ENCODE measurements at regions not wholly inside any gene's neighbourhood (a gene's known extent, or its start where the extent isn't known, plus 50 kb on each side); places are given as distances from the start of the nearest gene placed in this dataset.

- Histone ChIP-seq H3K4me1 (ENCODE audit: low read depth) (no peaks in the 10 kb centered on the region), H3K9me3 (no peaks in the 10 kb centered on the region), H3K36me3 (ENCODE audit: low read depth) (no peaks in the 10 kb centered on the region), H3K4me3 (no peak overlapping the region)
- TF ChIP-seq, protein P1, sequence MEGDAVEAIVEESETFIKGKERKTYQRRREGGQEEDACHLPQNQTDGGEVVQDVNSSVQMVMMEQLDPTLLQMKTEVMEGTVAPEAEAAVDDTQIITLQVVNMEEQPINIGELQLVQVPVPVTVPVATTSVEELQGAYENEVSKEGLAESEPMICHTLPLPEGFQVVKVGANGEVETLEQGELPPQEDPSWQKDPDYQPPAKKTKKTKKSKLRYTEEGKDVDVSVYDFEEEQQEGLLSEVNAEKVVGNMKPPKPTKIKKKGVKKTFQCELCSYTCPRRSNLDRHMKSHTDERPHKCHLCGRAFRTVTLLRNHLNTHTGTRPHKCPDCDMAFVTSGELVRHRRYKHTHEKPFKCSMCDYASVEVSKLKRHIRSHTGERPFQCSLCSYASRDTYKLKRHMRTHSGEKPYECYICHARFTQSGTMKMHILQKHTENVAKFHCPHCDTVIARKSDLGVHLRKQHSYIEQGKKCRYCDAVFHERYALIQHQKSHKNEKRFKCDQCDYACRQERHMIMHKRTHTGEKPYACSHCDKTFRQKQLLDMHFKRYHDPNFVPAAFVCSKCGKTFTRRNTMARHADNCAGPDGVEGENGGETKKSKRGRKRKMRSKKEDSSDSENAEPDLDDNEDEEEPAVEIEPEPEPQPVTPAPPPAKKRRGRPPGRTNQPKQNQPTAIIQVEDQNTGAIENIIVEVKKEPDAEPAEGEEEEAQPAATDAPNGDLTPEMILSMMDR (IDR thresholded peaks at IDR 0.05), result no peak
- intact Hi-C loops (cut with DNase I, micrococcal nuclease), result no loop called here
- no peak for ATAC-seq
- no peak for DNase-seq
Observed at GRCh38 chr15:47824147-47824546, 106.8 kb downstream of the SEMA6D start.

DNA sequence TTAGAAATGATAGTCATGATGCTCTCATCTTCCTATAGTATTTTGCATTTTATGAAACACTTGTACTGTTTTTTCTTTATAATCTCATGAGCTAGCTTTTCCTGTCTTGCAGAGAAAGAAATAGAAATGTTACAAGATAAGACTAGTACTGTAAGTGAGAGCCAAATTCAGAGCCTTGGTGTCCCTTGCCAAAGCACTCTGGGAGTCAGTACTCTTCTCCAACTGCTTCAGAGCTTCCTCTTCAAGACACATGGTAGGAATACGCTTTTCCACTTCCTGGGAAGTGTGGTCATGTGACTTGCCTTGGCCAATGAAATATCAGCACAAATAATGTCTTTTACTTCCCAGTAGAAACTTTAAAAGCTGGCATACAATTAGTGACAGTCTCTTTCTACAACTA lies 112.4 kb downstream of the SEMA6D start:
- Histone ChIP-seq H3K4me3 (no peak overlapping the region), H3K9me3 (no peaks in the 10 kb centered on the region), H3K4me1 (ENCODE audit: low read depth) (no peaks in the 10 kb centered on the region), H3K36me3 (ENCODE audit: low read depth) (no peaks in the 10 kb centered on the region)
- intact Hi-C loops (cut with DNase I, micrococcal nuclease), result no loop called here
- ATAC-seq (no peak), DNase-seq (no peak)
- TF ChIP-seq, protein P1 (IDR thresholded peaks at IDR 0.05), result no peak

- Histone ChIP-seq H3K4me3 (no peak overlapping the region), H3K4me1 (ENCODE audit: low read depth) (no peaks in the 10 kb centered on the region), H3K36me3 (ENCODE audit: low read depth) (no peaks in the 10 kb centered on the region), H3K9me3 (no peaks in the 10 kb centered on the region)
- intact Hi-C loops (cut with DNase I, micrococcal nuclease), result no loop called here
- TF ChIP-seq, protein P1 (IDR thresholded peaks at IDR 0.05), result no peak
- DNase-seq (no peak), ATAC-seq (no peak)
Observed at GRCh38 chr15:47834093-47834492, 116.8 kb downstream of the SEMA6D start.

GRCh38 chr15:47839233-47839825 lies 122.0 kb downstream of the SEMA6D start:
- intact Hi-C loops (cut with DNase I, micrococcal nuclease), result no loop called here
- ATAC-seq (no peak), DNase-seq (no peak)
- Histone ChIP-seq H3K36me3 (ENCODE audit: low read depth) (no peaks in the 10 kb centered on the region), H3K9me3 (no peaks in the 10 kb centered on the region), H3K4me1 (ENCODE audit: low read depth) (no peaks in the 10 kb centered on the region), H3K4me3 (no peak overlapping the region)
- TF ChIP-seq, protein P1 (IDR thresholded peaks at IDR 0.05), result no peak

- TF ChIP-seq, protein P1 (IDR thresholded peaks at IDR 0.05), result no peak
- intact Hi-C loops (cut with DNase I, micrococcal nuclease), result no loop called here
- no peaks in the 10 kb centered on the region for H3K36me3 ChIP-seq (ENCODE audit: low read depth)
- DNase-seq (no peak), ATAC-seq (no peak)
- H3K9me3 ChIP-seq, result no peaks in the 10 kb centered on the region
- no peak overlapping the region for H3K4me3 ChIP-seq
- no peaks in the 10 kb centered on the region for H3K4me1 ChIP-seq (ENCODE audit: low read depth)
Observed at GRCh38 chr15:47843124-47843663, 125.9 kb downstream of the SEMA6D start.

DNA sequence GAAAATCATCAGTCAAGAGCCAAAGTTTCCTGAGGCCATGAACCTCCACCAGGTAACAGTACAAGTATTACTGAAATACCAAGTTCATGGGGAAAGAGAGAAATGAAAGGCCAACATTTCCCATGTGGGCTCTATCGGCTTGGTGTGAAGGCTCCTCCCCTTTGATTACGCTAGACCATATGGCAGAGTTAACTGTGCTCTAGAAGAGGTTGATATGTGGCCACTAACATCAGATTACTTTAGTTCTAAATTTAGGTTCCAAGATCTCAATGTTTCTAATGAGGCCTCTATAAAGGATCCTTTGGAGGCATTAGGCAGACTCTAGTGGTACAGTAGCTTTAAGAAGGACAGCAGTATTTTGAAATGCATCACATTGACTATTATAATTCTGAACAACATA lies 127.1 kb downstream of the SEMA6D start:
- DNase-seq, result no peak

More for the DNA sequence above, 127.1 kb downstream of the SEMA6D start:
- H3K9me3 ChIP-seq, result no peaks in the 10 kb centered on the region
- H3K4me1 ChIP-seq (ENCODE audit: low read depth), result no peaks in the 10 kb centered on the region
- H3K36me3 ChIP-seq (ENCODE audit: low read depth), result no peaks in the 10 kb centered on the region
- H3K4me3 ChIP-seq, result no peak overlapping the region
- ATAC-seq, result no peak
- TF ChIP-seq, protein P1 (IDR thresholded peaks at IDR 0.05), result no peak
- intact Hi-C loops (cut with DNase I, micrococcal nuclease), result no loop called here
